SHP77 (cell line): ENCODE measurements at regions not wholly inside any gene's neighbourhood (a gene's known extent, or its start where the extent isn't known, plus 50 kb on each side); places are given as distances from the start of the nearest gene placed in this dataset.
"Not testable (repeated sequence)": the region's sequence is repeated elsewhere in the genome, so short reads cannot be mapped to it uniquely, and the experiment has no call there.

Experiments
- DNase-seq, 2 experiments: peaks; one replicate each; lab custom pipeline; 2025; lab: John Stamatoyannopoulos, UW

- DNase-seq: not testable (repeated sequence)
Observed at GRCh38 chr7:131676850-131677249, 120.4 kb upstream of the PODXL start.

GRCh38 chr7:131674131-131674530, 117.7 kb upstream of the PODXL start:
- no peak for DNase-seq

GRCh38 chr7:131673576-131673975, 117.1 kb upstream of the PODXL start:
- no peak for DNase-seq

- no peak for DNase-seq
Observed at GRCh38 chr7:131670406-131670805, 114.0 kb upstream of the PODXL start.

DNA sequence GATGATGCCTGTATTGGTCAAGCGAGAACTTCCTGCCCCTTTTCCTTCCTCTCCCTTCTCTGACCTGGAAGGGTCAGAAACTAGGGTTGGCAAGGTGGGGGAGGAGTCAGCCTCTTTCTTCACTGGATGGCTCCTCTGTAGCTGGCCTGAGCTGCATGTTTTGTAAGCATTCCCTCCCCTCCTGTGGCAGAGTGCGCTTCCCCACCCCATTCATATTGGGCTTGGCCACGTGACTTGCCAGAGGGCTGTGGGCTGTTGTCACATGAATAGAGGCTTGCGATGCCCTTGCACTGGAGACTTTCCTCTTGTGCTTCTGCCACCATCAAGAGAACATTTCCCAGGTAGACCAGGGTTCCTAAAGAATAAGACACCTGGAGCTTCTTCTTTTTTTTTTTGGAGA, 111.3 kb upstream of the PODXL start:
- DNase-seq: no peak

DNA sequence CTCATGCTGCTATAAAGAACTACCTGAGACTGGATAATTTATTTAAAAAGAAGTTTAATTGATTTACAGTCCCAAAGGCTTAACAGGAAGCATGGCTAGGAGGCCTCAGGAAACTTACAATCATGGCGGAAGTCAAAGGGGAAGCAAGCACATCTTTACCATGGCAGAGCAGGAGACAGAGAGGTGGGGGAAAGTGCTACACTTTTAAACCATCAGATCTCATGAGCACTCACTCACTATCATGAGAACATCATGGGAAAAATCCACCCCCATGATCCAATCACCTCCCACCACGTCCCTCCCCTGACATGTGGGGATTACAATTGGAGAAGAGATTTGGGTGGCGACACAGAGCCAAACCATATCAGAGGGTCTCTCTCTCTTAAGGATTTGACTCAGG, 108.6 kb upstream of the PODXL start:
- DNase-seq: no peak

GRCh38 chr7:131664570-131664969, 108.1 kb upstream of the PODXL start:
- DNase-seq: no peak

DNA sequence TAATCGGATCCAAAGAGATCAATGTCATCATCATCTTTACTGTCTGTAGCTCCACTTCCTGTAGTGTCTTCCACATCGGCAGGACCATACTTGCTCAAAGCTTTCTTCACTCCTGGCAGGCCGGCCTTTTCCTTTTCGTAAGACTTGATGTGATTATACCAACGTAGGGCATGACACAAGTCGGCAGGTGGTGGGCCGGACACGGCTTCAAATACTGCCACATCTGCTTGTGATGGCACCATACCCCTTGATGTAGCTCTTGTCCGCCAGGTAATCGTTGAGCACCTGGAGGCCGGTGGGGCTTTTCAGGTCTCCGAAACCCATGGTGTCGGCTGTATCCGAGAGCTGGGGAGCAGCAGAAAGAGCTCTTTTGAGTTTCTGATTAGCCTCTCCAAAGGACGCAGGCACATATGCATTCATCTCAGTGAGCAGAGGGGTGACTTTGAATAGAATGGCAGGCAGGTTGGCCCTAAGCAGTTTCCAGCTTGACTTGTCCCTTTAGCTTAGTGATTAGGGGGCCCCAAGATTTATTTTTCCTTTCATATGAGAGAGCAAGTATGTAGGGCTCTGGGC, 106.0 kb upstream of the PODXL start:
- not testable (repeated sequence) for DNase-seq

GRCh38 chr7:131657881-131658280, 101.5 kb upstream of the PODXL start:
- no peak for DNase-seq

GRCh38 chr7:131656980-131657723, 100.7 kb upstream of the PODXL start:
- no peak for DNase-seq

DNA sequence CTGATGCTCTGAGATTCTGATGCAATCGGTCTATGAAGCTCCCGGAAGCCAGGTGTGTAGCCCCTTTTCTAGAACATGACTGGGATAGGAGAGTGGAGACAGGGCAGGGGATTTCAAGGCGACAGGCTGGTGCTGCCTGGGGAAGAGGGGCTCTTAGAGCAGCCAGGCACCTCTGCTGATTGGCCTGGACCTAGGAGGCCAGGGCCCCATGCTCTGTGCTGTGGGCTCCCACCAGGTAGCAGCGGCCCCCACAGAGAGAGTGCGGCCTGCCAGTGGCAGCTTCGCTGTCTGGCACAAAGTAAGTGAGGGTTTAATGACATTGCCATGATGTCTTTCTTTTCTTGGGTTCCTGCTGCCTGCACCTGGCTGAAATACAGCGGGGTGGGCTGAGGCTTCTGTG, 99.4 kb upstream of the PODXL start:
- no peak for DNase-seq

DNA sequence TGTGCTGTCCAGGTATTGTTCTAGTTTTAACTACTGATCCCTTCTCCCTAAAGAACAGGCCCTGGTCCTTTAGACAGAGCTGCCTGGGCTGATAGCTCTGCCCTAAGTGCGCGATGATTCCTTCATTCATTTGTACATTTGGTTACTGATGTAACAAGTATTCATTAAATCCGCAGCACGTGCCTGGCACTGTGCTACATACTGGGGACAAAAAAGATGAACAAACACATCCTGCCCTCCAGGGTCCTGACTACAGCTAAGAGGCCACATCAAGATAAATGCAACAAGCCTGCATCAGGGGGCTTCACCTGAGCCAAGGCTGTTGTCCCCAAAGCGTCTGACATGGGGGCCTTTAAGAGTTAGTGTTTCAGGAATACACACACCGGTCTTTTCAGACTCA, 99.0 kb upstream of the PODXL start:
- DNase-seq: no peak

DNA sequence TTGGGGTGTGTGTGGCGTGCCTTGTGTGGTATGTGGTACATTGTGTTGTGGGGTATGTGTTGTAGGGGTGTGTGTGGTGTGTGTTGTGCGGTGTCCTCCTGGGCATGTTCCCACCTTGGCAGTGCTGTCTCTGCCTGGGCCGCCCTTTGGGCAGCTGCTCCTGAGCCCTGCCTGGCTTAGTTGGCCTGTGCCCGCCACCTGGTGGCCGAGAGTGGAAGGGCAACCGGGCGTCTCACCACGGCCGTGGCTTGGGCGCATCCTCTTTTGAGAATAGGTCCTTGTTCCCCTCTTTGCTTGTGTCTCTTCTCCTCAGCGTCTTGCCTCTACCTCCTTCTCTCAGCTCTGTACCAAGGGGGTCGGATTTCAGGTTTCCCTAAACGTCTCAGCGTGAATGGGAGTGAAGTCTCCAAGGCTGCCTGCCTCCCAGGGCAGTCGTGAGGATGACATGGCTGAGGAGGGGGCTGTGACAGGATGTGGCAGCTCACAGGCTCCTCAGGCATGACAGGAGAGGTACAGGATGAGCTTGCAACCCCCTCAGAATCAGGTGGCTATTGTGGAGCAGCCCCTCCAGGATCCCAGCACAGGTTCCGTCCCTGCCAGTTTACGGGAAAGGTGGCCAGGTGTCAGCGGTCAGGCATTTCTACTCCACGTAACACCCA, 98.4 kb upstream of the PODXL start:
- peak; percentile 61 to 86 for DNase-seq

- no peak for DNase-seq
Observed at GRCh38 chr7:131654249-131654558, 97.8 kb upstream of the PODXL start.

DNA sequence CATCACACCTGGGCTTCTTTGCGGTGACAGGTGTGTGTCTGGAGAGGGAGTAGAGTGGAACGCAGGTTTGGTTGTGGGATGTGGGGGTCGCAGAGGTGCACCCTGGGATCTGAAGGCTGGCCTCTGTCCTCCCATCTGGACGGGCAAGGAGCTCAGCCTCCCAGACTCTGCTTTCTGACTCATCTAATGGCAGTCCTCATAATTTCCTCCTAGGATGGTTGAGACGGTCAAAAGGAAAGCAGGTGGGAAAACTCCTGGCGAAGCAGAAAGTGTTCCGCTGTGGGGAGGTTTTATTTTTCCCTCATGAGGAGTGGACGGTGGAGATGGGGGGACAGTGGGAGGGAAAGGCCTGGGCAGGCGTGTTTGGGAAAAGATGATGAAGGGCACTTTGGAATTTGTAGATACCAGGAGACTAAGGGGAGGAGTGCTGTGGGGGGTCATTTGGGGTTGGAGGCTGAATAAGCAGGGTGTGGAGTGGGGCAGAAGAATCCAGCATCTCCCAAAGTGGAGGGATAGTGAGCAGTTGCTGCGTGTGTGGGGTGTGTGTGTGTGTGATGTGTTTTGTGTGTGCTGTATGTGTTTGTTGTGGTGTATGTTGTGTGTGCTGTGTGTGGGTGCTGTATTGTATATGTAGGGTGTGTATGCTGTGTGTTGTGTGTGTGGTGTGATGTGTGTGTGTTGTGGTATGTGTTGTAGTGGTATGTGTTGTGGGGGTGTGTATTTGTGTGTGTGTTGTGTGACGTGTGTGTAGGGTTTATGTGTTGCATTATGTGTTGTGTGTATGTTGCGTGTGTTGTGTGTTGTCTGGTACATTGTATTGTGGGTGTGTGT, 97.2 kb upstream of the PODXL start:
- DNase-seq: no peak

GRCh38 chr7:131652934-131653333, 96.5 kb upstream of the PODXL start:
- no peak for DNase-seq

DNA sequence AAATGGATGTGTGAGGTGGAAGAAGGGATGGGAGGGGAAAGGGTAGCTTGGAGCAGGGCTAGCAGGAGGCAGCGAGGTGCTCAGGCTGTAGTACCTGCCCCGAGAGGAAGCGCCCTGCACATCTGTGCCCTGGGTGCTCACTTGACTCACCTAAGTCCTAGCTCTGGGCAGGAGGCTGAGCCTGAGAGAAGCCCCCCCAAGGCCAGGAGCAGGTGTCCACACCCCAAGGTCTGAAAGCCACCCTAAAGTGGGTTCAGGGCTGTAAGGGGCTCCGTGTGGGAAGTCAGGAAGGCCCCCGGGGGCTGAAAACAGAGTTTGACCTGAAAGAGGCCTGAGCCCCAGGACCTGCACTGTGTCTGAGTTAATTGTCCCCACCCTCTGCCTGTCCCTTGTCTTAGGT, 95.8 kb upstream of the PODXL start:
- no peak for DNase-seq

GRCh38 chr7:131649879-131650278, 93.5 kb upstream of the PODXL start:
- no peak for DNase-seq

DNA sequence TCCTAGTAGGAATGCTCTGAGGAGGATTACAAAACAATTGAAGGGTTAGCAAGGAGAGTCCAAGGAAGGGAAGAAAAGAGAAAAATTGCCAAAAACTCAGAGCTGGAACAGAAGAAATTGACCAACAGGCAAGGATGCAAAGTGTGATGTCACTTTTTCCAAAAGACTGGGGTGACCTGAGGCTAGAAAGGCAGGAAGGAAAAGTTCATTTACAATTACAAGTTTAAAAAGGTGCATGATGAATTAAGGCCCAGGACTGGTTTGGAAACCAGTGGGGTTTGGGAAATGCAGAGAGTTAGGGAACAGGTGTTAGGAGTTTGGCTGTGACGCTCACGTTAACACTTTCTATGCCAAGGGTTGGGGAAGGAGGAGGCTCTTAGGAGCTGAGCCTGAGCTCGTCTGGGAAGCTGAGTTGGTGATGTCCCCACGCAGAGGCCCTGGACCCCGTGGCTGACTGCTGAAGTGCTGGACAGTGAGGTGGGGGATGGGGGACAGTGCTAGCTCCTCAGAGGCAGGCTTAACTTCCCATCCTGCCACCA, 92.6 kb upstream of the PODXL start:
- no peak for DNase-seq

DNA sequence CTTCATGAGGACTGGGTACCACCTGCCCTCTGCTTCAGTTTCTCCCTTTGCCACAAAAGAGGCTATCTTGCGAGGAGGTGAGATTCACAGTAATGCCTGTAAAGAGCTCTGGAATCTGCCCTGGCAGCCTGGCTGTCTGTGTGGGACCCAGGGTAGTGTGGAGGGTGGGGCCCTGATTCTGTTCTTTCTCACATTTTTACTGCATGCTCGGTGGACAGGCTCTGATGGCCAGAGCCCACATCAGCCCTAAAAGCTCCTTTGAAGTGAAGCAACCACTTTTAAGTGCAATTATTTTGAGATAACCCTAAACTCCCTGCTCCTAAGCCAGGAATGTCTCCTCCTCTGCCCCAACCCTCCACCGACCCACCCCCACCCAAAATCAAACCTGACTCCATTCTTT, 92.1 kb upstream of the PODXL start:
- no peak for DNase-seq

GRCh38 chr7:131646203-131646602, 89.8 kb upstream of the PODXL start:
- no peak for DNase-seq

DNA sequence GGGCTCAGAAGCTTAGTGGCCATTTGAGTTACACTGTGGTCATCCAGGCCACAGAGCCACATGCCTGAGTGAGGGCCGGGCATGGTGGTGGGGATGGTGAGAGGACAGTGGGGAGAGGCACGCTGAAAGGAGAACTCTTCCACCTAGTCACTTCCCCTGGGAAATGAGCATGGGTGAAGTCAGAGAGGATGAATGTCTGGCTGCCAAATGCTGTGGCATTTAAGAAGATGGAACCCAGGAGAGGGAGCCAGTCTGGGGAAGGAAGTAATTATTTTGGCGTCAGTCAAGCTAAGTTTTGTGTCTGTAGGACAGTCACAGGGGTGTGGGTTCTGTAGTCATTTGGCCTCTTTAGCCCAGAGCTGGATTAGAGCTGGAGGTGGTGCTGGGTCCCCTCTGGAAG, 86.0 kb upstream of the PODXL start:
- no peak for DNase-seq

GRCh38 chr7:131640686-131641085, 84.3 kb upstream of the PODXL start:
- no peak for DNase-seq
